Keratinocyte (primary cell): ENCODE measurements at regions not wholly inside any gene's neighbourhood (a gene's known extent, or its start where the extent isn't known, plus 50 kb on each side); places are given as distances from the start of the nearest gene placed in this dataset.

ENCODE experiments used
- CTCF ChIP-seq, 3 experiments: IDR thresholded peaks in 1 of 3; conservative IDR thresholded peaks in 1 of 3; optimal IDR thresholded peaks in 1 of 3; 2 replicates in 2 of 3; 3 replicates in 1 of 3; pipeline versions ENCODE3 to v1.5.1; 2011; ENCODE audit warnings: low read length in 3 of 3, mild to moderate bottlenecking in 3 of 3, moderate library complexity in 2 of 3, control low read depth in 1 of 3, inconsistent platforms in 1 of 3; ENCODE audit not compliant: insufficient read depth in 2 of 3; ENCODE audit errors: extremely low read depth in 1 of 3
- EZH2 ChIP-seq: IDR thresholded peaks from one replicate; pipeline ENCODE4 v1.6.1; 2012; ENCODE audit warnings: inconsistent platforms, mild to moderate bottlenecking, low read length, moderate library complexity

GRCh38 chr11:90783111-90783510 is 560.3 kb upstream of the CHORDC1 start:
- TF ChIP-seq EZH2 (no peak), CTCF (optimal IDR thresholded peaks at IDR 0.05 in 1 of 3, IDR thresholded peaks at IDR 0.05 in 1 of 3, conservative IDR thresholded peaks at IDR 0.05 in 1 of 3; ENCODE audit: extremely low read depth in 1 of 3, insufficient read depth in 2 of 3, low read length in 3 of 3) (no peak)
